ENCODE measurements at regions not wholly inside any gene's neighbourhood (a gene's known extent, or its start where the extent isn't known, plus 50 kb on each side); places are given as distances from the start of the nearest gene placed in this dataset.
"Not testable (repeated sequence)": the region's sequence is repeated elsewhere in the genome, so short reads cannot be mapped to it uniquely, and the experiment has no call there.

DNA sequence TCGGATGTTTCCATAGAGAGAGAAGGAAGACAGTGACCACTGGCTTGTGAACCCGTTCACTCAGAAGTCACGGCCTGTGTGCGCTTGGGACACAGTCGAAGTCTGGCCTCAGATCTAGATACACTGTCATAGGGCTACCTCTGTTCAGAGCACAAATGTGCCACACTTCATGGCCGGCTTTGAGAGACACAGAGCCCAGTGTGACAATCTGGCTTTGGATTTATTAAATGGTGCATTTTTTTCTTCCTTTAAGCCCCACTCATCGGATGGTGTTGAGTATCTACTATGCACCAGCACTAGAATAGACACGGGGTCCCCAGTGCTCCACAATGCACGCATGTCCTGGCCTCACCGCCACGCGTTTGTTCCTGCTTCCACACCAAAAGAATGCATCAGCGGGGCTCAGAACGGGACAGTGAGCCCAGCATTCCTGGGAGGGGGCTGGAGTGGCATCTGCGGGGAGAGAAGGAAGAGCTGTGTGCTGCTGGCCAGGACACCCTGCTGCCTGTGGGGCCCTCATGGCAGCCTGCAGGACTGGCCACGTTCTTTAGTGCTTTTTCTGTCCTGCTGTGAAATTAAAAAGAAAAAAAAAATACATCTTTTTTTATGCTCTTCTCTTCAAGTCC is 738.9 kb upstream of the SALL3 start:
- no peak for DNase-seq

GRCh38 chr18:78241535-78242253 is 737.9 kb upstream of the SALL3 start:
- DNase-seq: no peak

DNA sequence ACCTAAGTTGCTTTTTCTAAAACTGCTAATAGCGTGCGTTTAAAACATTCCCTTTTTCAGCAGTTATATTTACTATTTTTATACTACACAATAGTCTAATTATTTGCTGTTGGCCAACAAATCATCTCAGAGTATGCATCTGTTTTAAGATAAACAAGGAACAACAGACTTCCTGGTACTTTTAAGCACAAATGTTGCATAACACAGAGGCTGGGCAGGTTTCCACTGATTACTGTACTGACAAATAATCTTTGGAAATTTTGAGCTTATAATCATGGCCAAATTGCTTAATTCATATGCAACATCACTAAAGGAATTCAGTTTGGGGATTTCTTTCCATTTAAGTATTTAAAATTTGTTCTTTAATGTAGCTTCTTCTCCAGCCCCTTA is 737.4 kb upstream of the SALL3 start:
- DNase-seq: no peak

DNA sequence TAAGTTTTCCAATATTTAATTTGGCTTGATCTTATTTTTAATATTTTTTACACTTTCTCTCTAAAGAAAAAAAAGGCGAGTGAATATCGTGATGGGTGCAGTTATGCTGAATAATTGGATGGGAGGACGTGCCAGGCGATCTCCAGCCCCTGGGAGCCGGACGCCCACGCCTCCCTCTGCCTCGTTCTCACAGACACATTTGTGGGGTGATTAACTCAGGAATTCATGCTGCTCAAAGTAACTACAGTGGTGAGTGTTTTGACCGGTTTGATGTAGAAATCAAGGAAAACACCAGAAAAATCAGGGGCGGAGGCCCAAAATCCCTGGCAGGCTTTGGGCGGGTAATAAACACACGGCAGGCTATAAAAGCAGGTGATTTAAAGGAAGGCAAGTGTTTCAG is 736.8 kb upstream of the SALL3 start:
- DNase-seq: no peak

DNA sequence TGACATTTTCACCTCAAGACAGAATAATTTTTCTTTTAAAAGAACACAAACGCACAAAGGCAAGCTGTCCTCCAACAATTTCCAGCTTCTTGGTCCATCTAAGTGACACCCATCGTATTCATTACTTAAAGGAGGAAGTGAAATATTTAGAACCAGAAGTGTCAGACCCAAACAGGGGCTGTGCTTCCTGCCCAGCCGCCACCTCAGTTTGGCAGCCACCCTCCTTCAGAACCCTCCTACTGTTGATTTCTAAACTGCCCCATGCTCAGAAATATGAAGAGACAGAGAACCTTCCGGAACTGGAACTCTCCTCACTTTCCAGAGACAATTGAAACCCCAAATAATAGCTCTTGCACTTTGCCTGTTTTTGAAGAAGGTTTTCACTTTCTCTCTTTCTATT is 734.8 kb upstream of the SALL3 start:
- DNase-seq: no peak

- DNase-seq: no peak
Measured at GRCh38 chr18:78245451-78245850, 734.2 kb upstream of the SALL3 start.

- no peak for DNase-seq
Measured at GRCh38 chr18:78246050-78246449, 733.6 kb upstream of the SALL3 start.

DNA sequence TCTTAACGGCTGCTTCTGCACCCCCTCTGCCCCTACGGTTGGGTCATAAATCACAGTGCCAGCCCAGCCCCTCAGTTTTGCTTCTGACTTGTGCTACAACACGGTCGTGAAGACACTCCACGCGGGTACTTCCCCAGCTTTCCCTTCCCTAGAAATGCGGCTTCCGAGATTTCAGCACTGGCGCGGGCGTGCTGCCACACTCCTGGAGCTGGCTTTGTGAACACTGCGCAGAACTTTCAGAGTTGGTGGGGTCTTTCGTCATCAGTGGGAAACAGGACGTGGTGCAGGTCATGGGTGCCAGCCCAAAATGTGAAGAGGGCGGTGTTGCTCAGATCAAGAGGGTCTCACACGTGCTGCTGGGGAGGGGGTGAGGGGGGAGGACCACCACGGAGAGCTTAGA is 733.0 kb upstream of the SALL3 start:
- DNase-seq: no peak

DNA sequence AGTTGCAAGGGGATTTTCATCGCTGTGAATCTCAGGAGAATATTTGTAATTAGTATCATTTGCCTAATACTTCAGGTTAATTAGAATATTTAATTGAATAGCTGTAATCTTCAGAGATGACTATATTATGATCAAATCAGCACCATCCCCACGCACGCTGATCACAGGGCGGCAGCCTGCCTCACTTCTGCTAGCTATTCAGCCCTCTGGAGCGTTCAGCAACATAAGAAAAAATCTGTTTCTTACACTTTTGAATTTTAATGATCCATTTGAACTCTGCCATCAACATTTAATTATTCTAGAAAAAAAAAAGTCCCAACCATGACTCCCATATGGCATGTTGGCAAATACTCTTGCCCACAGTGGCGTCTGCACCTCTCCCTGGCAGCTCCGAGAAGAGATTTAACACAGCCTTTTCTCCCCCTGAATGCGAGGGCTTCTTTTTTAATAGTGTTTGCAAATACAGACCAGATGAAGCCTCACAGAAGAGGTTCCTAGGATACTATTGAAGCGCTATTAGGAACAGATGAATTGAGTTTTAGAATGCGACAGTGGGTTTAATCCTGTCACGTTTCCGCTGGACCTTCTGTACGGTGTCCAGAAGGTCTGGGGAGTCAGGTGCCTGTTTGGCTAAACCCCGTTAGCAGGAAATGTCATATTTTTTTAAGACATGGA is 731.9 kb upstream of the SALL3 start:
- no peak for DNase-seq

DNA sequence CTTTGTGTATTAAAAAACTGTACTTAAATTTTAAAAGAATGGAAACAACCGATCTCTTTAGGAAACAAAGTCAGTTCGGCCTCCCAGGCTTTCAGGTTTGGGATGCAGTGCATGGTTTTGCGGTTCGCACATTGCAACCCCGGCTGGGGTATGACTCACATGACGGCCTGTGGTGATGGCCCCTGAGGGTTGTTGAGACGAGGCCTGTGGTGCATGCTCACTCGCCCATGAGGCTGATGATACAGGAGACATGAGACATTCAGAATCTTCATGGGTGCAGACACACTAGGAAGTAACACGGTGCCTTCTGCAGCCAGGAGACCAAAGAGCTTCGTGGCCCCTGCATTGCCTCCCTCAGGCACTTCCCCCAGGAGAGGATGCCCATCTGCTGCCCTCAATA is 724.6 kb upstream of the SALL3 start:
- no peak for DNase-seq

DNA sequence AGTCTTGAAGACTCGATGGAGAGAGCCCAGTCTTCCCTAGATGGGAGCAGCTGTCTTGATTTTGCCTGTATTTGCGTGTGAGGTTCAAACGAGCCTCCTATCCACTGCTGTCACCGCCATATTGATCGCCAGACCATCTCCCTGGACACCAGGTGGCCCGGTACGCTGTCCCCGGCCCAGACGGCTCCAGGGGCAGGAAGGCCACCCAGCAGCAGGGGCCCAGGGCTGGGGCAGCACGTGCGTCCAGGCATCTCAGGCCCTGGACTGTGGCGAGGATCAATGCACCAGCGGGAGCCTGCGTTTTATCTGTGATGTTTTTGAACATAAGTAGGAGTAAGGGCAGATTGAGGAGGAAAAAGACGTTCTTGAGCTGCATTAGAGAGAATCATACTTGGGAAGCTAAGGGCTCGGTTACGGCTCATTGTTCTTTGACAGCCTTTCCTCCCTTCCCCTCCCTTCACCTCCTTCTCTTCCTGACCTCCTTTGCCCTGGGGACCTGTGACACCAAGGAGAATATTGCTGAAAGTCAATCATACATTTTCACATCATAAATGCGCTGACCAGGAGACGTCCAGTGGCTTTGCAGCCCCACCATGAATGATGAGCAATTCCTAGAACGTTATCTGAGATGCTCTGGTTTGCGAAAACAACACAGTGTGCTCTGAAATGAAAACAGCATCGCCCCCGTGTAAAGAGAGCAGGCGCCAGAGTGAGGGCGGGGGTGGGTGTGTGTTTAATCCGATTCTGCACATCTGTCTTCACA is 711.2 kb upstream of the SALL3 start:
- no peak for DNase-seq

GRCh38 chr18:78271790-78272189 is 707.8 kb upstream of the SALL3 start:
- DNase-seq: no peak

GRCh38 chr18:78273876-78274275 is 705.7 kb upstream of the SALL3 start:
- DNase-seq: no peak

DNA sequence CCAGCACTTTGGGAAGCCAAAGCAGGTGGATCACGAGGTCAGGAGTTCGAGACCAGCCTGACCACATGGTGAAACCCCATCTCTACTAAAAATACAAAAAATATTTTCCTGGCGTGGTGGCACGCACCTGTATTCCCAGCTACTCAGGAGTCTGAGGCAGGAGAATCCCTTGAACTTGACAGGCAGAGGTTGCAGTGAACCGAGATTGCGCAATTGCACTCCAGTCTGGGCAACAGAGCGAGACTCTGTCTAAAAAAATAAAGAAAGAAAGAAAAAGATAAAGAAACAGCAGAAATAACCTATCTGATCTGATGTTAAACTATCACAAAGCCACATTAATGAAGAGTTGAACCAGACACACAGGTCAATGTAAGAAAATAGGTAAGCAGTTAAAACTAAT is 696.2 kb upstream of the SALL3 start:
- not testable (repeated sequence) for DNase-seq

- no peak for DNase-seq
Measured at GRCh38 chr18:78292618-78293380, 686.8 kb upstream of the SALL3 start.

GRCh38 chr18:78293540-78293939 is 686.1 kb upstream of the SALL3 start:
- no peak for DNase-seq

DNA sequence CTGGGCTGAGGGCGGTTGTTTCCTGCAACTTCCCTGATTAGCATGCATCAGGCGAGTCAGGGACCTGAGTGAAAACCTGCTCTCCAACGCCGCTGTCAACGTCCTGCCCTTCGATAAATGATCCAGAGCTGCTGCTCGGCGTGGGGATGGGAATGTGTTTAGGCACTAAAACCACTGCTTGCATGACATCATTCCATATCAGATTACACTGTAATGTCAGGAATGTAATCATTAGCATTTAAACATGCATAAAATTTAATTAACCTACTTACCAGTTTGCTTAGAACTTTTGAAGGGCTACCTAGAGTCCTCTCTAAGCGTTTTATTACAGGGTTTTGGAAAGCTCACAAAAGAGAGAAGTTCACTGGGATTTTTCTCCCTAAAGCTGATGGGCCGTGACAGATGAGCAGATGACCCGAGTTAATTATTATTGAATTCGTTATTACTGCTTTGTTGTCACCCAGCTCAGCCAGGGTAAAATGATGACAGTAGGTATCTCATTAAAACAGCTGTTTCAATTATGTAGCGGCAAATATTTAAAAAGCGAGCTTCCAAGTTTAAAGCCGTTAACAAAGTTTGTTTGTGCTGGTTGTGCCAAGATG is 685.6 kb upstream of the SALL3 start:
- no peak for DNase-seq

- no peak for DNase-seq
Measured at GRCh38 chr18:78295262-78295661, 684.4 kb upstream of the SALL3 start.

DNA sequence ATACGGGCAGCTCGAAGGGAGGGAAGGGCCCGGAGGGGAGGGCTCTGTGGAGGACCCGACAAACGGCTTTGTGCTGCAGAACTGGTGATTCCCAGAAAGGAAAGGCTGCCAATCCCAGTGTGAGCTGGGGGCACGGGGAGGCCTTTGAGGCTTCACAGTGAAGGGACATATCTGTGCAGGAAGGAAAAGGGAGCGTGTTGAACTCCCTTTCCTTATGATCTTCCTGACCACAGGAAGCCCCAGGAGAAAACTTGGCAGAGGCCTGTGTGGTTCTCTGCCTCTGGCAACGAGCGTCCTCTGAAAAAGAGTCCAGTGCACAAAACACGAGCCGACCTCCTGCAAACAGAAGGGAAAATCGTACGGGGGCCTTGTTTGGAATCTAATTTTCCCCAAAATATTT is 683.5 kb upstream of the SALL3 start:
- DNase-seq: no peak

GRCh38 chr18:78297048-78297447 is 682.6 kb upstream of the SALL3 start:
- no peak for DNase-seq

- no peak for DNase-seq
Measured at GRCh38 chr18:78303519-78304191, 676.0 kb upstream of the SALL3 start.
